ENCODE measurements at regions not wholly inside any gene's neighbourhood (a gene's known extent, or its start where the extent isn't known, plus 50 kb on each side); places are given as distances from the start of the nearest gene placed in this dataset.

DNA sequence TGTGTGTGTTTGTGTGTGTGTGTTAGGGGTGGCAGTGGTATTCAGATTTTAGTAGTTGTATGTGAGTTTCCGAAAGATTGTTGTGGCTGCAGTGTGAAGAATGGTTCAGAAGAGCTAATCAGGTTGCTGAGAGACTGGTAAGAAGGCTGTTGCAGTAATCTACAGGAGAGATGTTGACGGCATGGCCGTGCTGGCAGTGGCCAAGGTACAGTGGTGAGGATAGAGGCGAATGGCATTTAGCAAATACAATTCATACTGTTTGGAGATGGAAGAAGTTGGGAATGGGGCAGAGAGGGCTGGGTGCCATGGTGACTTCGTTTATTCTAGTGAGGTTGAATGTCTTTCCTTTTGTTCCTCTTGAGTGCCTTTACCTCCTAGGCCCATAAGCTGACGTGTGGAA is 77.5 kb upstream of the SPATA31D4 start:
- FAIRE-seq, result no peak
- no peaks in the 10 kb centered on the region for H3K79me2 ChIP-seq (ENCODE audit: control insufficient read depth, insufficient read depth, low read length)
- in situ Hi-C loops (cut with MboI), result no loop called here
- H3K36me3 ChIP-seq (ENCODE audit: control insufficient read depth, insufficient read depth, low read length), result no peaks in the 10 kb centered on the region
- H3K9me3 ChIP-seq (replicated peaks; ENCODE audit: control insufficient read depth, insufficient read depth, low read depth, low read length), result no peaks in the 10 kb centered on the region
- no peaks in the 10 kb centered on the region for H3K27me3 ChIP-seq (ENCODE audit: control insufficient read depth in 2 of 2, insufficient read depth in 2 of 2, low read length in 2 of 2)
- BruUV-seq (replicated peaks), result no TSS peak
- H3K4me1 ChIP-seq (replicated peaks in 1 of 2; ENCODE audit: control insufficient read depth in 2 of 2, insufficient read depth in 2 of 2, low read length in 2 of 2), result no peaks in the 10 kb centered on the region
- DNase-seq (ENCODE audit: extremely low read depth in 1 of 4, low spot score in 3 of 4), result no peak
- no peak overlapping the region for H3K9ac ChIP-seq (ENCODE audit: insufficient read depth in 1 of 2, low read depth in 2 of 2, low read length in 2 of 2)
- H3K9me1 ChIP-seq (ENCODE audit: control insufficient read depth, insufficient read depth, low read length), result no peaks in the 10 kb centered on the region
- POLR2A ChIA-PET, result no interaction called here
- H4K20me1 ChIP-seq (replicated peaks; ENCODE audit: control insufficient read depth, insufficient read depth, low read length), result no peaks in the 10 kb centered on the region
- H3K4me2 ChIP-seq (ENCODE audit: insufficient read depth, low read length), result no peak overlapping the region
- 6% methylated on average over 4 of the region's 6 CpGs for WGBS (ENCODE audit: insufficient coverage, low coverage, missing lambda C conversion rate)
- CTCF ChIA-PET (ENCODE audit: low intra/inter-chr PET ratio), result no interaction called here
- TF ChIP-seq ZEB2 (IDR thresholded peaks at IDR 0.05) (no peak), ZNF740 (CRISPR knock-in tag; IDR thresholded peaks at IDR 0.05) (no peak), ZNF740 (tag; IDR thresholded peaks at IDR 0.05) (no peak), ID3 (CRISPR knock-in tag; IDR thresholded peaks at IDR 0.05) (no peak), ID3 (tag; IDR thresholded peaks at IDR 0.05) (no peak), TRIM28 (IDR thresholded peaks at IDR 0.05) (no peak), TFAM (CRISPR knock-in tag; conservative IDR thresholded peaks at IDR 0.05) (no peak), ZNF699 (CRISPR knock-in tag; IDR thresholded peaks at IDR 0.05; ENCODE audit: insufficient replicate concordance) (no peak), NFE2L1 (tag; IDR thresholded peaks at IDR 0.05; ENCODE audit: borderline replicate concordance, low read depth) (no peak), CEBPB (tag; IDR thresholded peaks at IDR 0.05) (no peak), THRAP3 (IDR thresholded peaks at IDR 0.05; ENCODE audit: borderline replicate concordance) (no peak), ZNF133 (CRISPR knock-in tag; IDR thresholded peaks at IDR 0.05) (no peak)
- TF ChIP-seq, protein P1, sequence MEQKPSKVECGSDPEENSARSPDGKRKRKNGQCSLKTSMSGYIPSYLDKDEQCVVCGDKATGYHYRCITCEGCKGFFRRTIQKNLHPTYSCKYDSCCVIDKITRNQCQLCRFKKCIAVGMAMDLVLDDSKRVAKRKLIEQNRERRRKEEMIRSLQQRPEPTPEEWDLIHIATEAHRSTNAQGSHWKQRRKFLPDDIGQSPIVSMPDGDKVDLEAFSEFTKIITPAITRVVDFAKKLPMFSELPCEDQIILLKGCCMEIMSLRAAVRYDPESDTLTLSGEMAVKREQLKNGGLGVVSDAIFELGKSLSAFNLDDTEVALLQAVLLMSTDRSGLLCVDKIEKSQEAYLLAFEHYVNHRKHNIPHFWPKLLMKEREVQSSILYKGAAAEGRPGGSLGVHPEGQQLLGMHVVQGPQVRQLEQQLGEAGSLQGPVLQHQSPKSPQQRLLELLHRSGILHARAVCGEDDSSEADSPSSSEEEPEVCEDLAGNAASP (IDR thresholded peaks at IDR 0.05), result no peak
- TF ChIP-seq, protein P2, sequence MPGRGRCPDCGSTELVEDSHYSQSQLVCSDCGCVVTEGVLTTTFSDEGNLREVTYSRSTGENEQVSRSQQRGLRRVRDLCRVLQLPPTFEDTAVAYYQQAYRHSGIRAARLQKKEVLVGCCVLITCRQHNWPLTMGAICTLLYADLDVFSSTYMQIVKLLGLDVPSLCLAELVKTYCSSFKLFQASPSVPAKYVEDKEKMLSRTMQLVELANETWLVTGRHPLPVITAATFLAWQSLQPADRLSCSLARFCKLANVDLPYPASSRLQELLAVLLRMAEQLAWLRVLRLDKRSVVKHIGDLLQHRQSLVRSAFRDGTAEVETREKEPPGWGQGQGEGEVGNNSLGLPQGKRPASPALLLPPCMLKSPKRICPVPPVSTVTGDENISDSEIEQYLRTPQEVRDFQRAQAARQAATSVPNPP (IDR thresholded peaks at IDR 0.05; ENCODE audit: borderline replicate concordance, insufficient read depth, insufficient read length), result no peak
- TF ChIP-seq, protein P3, sequence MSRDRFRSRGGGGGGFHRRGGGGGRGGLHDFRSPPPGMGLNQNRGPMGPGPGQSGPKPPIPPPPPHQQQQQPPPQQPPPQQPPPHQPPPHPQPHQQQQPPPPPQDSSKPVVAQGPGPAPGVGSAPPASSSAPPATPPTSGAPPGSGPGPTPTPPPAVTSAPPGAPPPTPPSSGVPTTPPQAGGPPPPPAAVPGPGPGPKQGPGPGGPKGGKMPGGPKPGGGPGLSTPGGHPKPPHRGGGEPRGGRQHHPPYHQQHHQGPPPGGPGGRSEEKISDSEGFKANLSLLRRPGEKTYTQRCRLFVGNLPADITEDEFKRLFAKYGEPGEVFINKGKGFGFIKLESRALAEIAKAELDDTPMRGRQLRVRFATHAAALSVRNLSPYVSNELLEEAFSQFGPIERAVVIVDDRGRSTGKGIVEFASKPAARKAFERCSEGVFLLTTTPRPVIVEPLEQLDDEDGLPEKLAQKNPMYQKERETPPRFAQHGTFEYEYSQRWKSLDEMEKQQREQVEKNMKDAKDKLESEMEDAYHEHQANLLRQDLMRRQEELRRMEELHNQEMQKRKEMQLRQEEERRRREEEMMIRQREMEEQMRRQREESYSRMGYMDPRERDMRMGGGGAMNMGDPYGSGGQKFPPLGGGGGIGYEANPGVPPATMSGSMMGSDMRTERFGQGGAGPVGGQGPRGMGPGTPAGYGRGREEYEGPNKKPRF (IDR thresholded peaks at IDR 0.05; ENCODE audit: low read depth, low read length), result no peak
- no peak overlapping the region for H3K4me3 ChIP-seq
- H2AFZ ChIP-seq (ENCODE audit: low read depth, low read length), result no peak overlapping the region
- ATAC-seq, result no peak
- intact Hi-C loops (cut with micrococcal nuclease), result no loop called here
- no peak overlapping the region for H3K27ac ChIP-seq (ENCODE audit: extremely low read depth, low read depth, low read length)

Measured in K562 (cell line).